ENCODE measurements at regions not wholly inside any gene's neighbourhood (a gene's known extent, or its start where the extent isn't known, plus 50 kb on each side); places are given as distances from the start of the nearest gene placed in this dataset.
"Not testable (repeated sequence)": the region's sequence is repeated elsewhere in the genome, so short reads cannot be mapped to it uniquely, and the experiment has no call there.

DNA sequence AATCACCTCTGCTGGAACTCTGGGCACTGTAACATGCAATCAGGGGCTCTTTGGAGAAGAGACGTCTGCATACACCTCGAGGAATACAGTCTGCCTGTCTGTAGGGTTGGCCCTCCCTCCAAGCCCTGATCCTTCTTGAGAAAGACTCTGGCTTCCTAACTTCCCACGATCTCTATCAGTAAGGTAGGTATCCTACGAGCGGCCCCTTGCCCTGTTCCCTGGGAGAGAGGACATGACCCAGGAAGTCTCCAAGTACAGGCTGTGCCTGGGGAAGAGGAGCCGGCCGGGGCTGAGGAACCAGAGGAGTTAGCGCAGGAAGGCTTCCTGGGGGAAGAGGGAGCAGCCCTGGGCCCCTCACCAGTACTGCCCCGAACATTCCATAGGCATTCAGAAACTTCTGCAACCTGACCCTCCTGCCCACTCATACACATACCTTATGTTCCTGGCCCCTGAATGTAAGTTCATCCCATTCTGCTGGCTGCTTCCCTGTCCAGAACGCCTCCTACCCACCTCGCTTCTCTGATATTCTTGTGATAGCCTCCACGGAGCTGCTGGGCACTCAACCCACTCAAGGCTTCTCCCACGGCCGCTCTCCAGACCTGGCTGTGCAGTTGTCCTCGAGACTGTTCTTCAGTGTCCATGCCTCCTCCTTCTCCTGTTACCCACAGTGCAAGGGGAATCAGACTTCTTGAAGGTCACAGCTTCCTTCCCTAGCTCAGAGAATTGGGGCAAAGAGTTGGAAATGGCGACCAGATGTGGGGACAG lies 116.1 kb downstream of the CYP26B1 start:
- no peak for DNase-seq

DNA sequence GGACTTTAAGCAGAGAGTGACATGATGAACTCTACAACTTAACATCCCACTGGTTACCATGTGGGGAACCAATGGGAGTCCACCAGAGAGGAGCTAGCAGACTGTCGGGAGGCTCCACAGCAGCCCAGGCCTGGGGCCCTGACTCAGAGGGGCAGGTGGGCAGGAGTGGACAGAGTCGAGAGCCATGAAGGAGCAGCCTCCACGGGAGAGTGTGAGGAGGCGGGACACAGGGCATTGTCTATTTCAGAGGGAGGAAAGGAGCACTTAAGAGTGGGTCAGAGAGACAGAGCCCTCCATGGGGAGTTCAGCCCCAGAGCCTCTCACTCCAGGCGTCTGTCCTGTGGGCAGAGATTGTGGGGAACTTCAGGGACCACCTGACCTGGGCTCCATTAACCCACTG lies 118.7 kb downstream of the CYP26B1 start:
- no peak for DNase-seq

DNA sequence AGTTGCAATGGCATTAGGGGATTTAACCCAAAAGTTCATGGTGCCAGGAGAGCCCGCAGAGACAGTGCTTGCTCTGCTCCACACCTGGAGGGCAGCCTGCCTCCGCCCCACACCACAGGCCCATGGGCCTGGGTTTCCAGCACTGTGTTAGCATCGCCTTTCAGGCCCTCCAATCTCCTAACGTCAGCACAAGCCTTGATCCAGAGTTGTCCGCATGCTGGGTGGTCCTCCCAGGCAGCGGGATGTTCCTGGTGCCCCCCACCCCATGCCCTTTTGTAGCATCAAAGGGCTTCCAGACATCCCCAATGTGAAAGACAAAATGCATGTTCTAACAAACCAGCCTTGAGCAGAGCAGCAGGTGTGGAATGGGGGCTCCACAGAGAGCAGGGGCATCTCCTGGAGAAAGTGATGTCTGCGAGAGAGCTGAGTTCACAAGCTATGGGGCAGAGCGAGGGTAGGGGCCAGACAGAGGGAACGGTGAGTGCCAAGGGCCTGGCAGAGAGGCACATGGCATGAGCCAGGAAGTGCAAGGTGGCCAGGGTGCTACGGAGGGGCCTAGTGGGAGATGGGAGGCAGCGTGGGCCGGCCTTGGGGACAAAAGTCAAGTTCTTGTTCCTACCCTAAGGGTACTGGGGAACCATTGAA lies 119.2 kb downstream of the CYP26B1 start:
- DNase-seq, result no peak

DNA sequence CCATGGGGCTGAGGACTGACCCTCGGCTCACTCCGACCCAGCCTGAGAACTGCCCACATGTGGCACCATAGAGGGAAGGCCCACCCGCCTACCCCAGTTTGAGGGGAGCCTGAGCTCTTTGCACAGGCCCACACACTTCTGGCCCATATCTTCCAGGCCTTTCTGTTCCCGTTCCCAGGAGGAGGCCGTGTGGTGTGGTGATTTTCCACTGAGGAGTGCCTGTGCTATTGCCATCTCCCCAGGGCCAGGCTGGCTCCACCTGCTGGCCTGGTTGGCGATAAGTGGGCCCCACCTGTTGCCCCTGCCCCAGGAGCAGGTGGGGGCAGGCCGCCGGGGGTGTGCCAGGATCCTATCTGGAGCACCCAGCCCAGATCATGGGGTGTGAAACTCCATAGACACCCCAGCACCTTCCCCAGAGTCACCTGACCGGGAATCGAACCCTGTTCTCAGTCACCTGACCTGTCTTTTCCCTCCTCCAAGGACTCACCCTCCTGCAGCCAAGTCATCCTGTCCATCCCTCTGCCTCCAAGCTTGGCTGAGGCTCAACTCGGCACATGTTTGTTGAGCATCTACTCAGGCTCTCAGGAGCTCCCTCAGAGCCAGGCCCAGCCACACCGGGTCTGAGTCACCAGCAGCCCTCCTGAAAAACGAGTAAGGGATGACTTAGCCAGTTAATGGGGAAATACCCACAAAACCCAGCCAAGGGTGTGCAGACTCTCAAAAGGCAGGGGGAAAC lies 120.1 kb downstream of the CYP26B1 start:
- no peak for DNase-seq

DNA sequence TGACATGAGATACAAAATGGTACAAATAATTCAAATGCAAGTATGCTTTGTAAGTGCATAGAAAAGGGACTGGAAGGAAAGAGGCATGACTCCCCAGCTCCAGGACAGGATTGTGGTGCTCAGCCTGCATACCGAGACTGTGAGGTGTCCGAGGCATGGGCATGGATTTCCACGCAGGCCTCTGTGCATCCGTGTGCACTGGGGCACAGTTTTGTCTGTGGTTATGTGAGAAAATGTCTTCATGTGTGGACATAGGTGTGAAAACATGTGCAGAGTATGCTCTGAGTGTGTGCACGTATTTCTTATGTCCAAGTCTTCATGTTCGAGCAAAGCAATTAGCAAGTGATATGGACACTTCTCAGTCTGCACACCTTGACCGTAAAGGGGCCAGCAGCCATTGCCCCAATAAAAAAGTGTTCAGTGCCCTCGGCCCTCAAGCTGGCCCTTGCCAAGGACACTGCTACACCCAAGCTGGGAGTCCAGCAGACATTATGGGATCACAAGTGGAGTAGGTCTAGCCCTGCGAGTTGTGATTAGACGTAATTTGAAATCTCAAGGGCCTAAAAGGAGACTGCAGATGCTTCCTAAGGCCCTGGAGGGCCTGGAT lies 120.7 kb downstream of the CYP26B1 start:
- DNase-seq, result no peak

DNA sequence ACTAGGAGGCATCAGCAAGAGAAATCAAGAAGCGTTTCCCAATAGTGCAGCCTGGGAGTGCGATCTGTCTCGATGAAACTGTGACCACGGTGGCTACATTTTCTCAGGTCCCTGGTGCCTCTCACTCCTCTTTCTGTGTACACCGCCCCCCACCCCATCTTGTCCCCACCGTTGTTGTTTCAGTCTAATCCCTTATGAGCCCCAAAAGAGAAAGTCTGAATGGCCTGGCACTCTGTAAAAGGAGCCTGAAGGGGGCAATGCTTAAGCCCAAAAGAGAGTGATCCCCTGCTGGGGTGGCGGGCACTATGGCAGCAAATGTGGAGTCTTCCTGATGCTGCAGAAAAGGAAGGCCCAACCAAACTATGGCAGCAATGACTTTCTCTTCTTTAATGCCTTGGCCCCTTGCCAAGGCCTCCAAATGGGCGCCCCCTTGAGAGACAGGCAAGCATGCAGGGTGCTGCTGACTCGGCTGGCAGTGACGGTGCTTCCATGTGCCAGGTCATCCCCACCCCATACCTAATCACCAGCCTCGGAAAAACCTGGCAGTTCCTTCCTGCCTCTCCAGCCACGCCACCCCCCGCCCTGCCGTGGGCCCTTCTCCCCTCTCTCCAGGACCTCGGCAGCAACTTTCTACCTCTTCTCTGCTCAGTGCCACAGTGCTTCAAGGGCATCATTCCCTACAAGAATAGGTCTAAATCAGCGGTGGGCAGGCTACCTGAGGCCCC lies 123.0 kb downstream of the CYP26B1 start:
- DNase-seq, result no peak

DNA sequence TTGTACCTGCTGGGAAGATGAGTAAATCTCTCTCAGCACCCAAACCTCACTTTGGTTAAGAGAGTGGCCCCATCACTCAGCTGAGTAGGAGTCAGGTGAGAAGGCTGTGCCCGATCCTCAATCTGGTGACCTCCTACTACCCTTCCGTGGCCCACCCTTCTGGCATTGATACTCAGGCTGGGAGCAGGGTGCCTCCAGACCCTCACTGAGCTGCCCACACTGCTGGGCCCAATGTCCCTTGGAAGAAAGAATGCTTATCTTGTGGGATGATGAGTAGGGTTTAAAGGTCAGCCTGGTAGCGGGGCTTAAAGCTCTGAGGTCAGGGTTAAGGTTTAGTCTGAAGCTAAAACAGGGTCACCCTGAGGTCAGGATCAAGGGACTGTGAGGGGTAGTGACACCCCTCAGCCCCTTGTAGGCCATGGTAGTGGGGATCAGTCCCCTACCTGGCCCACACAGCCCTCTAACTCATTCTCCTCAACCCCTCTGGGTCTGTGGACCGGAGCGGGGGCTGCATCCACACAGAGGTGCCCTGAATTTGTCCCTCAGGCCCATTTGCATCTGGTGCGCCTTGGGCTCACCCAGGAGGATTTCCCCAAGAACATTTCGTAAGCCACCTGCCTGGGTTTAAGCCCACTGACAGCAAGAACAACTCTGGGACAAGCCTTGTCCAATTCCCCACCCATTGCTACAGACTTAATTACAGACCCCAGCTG lies 123.8 kb downstream of the CYP26B1 start:
- DNase-seq, result no peak

DNA sequence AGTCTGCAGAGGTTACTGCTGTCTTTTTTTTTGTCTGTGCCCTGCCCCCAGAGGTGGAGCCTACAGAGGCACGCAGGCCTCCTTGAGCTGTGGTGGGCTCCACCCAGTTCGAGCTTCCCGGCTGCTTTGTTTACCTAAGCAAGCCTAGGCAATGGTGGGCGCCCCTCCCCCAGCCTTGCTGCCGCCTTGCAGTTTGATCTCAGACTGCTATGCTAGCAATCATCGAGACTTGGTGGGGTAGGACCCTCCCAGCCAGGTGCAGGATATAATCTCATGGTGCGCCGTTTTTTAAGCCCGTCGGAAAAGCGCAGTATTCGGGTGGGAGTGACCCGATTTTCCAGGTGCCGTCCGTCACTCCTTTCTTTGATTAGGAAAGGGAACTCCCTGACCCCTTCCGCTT lies 126.3 kb downstream of the CYP26B1 start:
- not testable (repeated sequence) for DNase-seq

DNA sequence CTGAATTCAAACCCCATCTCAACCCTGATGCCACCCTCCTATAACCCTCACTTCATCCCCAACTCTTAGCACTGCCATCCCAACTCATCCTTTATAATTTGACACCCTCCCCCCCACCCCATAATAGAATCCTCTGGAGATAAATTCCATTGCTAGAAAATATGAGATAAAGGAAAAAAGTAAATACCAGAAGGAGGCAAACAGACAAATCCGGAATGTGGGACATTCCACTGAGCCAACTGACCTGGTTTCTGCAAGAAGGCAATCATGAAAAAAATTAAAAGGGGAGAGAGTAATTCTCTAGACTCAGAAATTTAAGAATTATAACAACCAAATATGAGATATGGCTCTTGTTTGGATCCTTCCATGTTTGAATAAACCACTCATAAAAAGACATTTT lies 132.4 kb downstream of the CYP26B1 start:
- no peak for DNase-seq

DNA sequence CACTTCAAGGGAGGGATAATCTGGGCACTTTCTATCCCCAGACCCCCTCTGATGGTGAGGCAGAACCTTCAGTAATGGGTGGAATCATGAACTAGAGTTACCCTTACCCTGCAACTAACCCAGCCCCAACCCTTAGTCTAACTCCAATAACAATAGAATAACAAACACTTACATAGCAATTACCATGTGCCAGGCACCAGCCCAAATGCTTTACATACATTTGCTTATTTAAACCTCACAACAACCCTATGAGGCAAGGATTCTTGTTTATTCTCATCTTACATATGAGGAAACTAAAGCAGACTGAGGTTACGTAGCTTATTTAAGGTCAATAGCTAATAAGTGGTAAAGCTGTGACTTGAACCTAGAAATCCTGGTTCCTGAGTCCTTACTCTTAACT lies 132.8 kb downstream of the CYP26B1 start:
- DNase-seq, result no peak

DNA sequence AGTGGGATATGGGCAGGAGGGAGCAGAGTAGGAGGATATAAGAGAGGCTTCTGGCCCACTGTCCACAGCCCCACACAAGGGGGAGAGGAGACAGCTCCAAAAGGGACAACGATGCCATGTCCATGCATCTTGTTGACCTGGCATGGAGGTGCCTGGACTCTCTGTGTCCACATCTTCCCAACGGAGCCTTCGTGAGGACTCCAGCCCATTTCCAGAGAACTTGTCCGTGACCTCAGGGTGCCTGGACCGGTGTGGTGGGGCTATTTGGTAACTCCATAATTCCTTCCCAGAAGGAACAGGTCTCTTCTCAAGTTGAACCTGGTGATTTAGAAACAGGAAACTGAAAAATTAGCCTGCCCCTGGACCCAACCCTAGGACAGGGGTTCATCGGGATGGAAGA lies 133.9 kb downstream of the CYP26B1 start:
- DNase-seq, result no peak

DNA sequence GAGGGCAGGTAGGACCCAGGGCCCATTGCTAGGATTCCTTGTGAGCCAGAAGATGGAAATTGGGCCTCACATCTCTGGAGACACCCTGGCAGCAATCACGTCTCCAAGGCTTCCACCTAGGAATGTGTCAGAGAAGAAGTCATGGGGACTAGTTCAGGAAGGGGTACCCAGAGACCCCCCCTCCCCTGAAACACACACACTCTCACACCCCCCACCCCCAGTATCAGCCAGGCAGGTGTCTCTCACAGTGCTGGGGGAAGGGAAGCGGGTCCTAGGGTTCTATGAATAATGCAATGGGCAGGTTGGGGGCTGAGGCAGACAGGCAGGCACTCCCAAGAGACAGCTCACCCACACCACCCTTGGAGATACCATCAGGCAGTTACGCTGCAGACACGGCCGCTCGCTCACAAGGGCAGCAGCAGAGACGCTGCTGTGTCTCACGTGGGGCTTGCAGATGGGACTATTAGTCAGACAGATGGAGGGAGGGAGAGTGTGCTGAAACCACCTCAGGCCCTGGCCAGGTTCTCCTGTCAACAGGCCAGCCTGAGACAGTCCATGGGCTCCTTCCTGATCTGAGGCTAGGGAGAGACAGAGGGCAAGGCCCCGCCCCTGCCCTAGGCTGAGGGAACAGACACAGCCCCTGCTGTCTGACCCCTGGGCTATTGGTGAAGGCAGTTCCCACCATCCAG lies 134.6 kb downstream of the CYP26B1 start:
- no peak for DNase-seq

DNA sequence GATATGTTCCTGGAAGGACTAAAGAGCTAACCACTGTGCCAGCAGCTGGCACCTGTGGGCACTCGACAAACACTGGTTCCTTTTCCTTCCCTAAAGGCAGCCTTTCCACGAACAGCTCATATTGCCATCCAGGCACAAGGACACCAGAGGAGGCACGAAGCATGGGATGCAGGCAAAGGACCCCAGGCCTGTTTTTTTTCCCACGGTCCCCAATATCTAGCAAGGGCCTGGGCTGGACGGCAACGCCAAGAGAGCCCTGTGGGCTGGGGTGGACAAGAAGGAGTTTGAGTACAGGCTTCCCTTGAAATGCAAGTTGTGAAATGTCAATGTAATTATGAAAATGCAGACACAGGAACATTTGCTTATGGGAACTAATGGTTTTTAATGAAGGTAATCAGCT lies 135.9 kb downstream of the CYP26B1 start:
- no peak for DNase-seq

DNA sequence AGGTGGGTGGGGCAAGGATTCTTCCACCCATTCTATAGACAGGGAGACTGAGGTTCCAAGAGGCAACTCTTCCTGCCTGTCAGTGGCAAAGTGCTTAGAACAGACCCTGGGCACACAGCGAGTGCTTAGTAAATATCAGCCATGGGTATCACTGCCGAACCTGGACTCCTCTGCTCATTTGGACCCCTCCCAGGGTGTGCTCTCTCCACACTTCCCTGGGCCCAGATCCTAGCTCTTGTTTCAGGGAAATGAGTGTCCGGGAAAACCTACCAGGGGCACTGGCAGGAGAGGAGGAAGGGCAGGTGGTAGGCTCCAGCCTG lies 136.3 kb downstream of the CYP26B1 start:
- DNase-seq, result no peak

DNA sequence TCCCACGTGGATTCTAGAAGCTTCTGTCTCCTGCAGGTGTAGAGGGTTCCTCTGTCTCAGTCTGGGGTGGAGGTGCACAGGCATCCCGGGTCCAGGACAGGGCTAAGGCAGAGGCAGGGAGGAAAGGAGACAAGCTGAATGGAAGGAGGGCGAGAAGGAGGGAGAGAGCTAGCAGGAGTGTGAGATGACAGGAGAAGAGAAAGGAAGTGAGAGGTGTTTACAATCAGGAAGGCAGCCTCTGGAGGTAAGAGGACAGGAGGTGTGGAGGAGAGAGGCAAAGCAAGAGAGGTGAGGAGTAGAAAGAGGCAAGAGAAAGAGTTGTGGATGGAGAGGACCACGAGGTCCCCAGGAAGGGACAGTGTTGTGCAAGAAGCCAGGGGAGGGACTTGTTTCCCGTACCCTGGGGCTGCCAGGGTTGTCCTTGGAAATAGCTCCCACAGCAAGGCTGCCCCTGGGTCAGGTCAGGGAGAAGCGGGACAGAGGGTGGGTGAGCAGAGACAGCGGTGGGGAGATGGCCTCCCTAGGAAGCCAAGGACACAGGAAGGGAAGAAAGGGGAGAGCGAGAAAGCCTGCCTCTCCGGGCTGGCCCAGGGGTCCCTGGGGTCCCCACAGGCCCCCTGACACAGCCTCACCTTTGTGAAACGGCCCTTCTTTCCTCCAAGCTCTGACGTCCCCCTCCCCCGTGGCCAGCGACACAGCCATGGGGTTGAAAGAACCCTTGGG lies 136.9 kb downstream of the CYP26B1 start:
- no peak for DNase-seq

DNA sequence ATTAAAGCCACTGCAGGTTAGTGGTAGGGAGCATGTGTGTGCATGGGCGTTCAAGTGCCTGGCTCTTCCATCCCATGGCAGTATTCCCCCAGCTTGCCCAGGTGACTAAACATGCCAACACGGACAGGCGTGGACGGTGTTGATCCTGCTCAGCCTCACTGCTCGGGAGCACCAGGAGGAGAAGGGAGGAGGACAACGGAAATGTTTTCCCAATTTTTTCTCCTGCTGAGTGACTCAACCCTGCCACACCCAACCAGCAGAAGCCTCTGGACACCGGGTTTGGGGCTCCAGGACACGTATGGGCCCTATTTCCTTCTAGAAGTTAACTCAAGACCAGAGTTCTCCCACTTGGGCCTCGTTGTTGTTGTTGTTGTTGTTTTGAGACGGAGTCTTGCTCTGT lies 139.1 kb downstream of the CYP26B1 start:
- DNase-seq, result no peak

DNA sequence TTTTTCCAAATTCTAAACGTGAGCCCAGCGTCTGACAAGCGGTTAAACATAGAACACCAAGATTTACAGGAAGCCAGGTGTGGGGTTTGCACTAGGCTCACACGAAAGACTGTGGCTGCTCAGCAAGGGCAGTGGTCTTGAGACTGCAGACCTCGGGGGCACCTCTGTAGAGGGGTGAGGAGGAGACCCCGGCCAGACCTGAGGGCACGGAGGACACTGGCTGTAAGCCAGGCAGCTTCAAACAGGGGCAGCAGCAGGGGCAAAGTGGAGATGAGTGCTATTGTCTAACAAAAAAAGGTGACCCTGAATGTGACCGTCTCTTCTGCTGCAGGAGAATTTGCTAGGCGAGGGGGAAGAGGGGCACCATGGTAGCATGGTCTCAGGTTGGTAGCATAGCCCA lies 140.3 kb downstream of the CYP26B1 start:
- no peak for DNase-seq

DNA sequence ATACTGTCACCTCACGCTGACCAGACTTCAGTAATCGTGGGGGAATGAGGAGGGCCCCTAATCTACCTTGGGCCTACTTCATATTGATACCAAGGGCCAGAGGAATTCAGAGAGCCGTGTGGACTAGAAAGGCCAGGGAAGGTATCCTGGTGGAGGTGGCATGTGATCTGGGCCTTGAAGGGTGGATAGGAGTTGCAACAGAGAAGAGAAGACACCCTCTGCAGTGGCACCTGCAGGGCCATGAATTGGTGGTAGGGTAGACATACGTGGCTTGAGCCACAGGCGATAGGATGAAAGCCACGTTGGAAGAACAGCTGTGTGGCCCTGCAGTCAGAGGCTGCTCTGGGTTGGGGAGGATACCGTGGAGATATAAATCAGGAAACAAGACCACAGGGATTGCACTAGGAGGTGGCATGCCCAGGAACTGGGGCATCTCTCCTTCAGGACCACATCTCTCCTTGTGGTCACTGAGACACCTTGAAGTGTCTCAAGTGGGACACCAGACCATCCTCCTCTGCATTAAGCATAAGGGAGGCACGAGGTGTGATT lies 141.4 kb downstream of the CYP26B1 start:
- DNase-seq, result no peak

DNA sequence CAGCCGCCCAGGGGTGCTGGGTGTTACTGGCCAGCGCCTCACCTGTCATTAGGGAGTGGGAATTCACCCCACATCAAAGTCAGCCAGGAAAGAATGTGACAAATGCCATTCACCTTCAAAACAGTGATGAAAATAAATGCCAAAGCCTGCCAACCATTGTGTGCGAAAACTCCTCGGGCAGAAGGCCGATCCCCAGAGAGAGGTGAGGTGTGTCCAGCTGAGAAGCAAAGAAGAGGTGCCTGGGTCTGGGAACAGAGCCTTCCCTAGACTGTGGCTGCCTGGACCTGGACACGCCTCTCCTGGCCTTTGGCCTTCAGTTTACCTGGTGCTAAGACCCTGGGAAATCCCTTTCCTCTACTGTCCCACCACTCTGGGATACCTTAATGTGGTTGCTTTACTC lies 142.7 kb downstream of the CYP26B1 start:
- no peak for DNase-seq

DNA sequence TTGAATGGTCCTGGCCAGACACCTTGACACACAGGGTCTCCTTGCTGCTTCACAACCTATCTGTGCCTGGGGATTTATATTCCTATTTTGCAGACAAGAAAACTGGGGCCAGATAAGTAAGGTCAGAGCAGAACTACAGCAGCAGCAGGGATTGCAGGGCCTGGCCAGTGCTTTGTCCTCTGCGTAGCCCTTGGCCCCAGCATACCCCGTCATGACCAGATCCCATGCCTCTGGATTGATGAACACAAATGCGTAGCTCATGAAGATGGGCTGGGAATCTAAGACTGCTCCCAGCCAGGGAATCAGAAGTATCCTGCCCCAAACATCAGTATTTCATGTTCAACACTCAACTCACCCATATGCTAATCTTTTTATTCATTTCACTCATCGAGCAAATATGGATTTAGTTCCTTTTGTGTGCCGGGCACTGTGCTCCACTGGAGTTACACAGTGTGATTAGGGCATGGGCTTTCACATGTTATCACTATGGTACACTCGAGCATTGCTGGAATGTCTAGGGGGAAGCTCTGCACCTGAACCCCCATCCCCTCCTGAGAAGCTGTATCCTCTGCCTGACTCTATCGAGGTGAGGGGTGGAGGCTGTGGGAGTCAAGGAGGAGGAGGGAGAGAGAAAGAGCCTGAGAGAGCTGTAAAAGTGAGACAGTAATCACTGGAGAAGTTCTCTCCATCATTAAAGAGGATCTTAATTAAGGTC lies 143.3 kb downstream of the CYP26B1 start:
- DNase-seq, result no peak

Data from SIG-M5 (cell line).